Body of pancreas (tissue), 4 donors: ENCODE measurements at regions not wholly inside any gene's neighbourhood (a gene's known extent, or its start where the extent isn't known, plus 50 kb on each side); places are given as distances from the start of the nearest gene placed in this dataset.

Experiments used
- ATAC-seq: fragments of 150-250 bp; one replicate; pipeline ENCODE4 v1.9.1; 2016
- DNase-seq, 4 donors: peaks; one replicate each; pipeline ENCODE4 v3.0.0-alpha.2; 2019
- H3K27ac ChIP-seq, 4 donors: fragments of 200-600 bp; sonication (generic); 1 replicate in 3 of 4; 2 replicates in 1 of 4; pipeline versions ENCODE4 v1.5.1 to v1.6.1; 2016 to 2019; ENCODE audit warnings: mild to moderate bottlenecking in 1 of 4, mixed read lengths in 1 of 4, moderate library complexity in 1 of 4
- H3K27me3 ChIP-seq, 2 donors: fragments of 200-600 bp; sonication (generic); one replicate each; pipeline ENCODE4 v1.6.0; 2016; ENCODE audit warnings: mild to moderate bottlenecking in 1 of 2
- H3K36me3 ChIP-seq, 2 donors: fragments of 200-600 bp; sonication (generic); replicated peaks in 1 of 2; 2 replicates each; pipeline ENCODE4 v1.5.1; 2016; ENCODE audit warnings: low read depth in 2 of 2; ENCODE audit not compliant: insufficient read depth in 1 of 2
- H3K4me1 ChIP-seq: fragments of 200-600 bp; sonication (generic); one replicate; pipeline ENCODE4 v1.6.0; 2016
- H3K4me3 ChIP-seq, 2 donors: fragments of 200-600 bp; sonication (generic); 1 replicate in 1 of 2; 2 replicates in 1 of 2; pipeline ENCODE4 v1.5.1; 2016 to 2019
- H3K9me3 ChIP-seq, 3 donors: fragments of 200-600 bp; sonication (generic); 1 replicate in 2 of 3; 2 replicates in 1 of 3; pipeline ENCODE4 v1.5.1; 2016
- POLR2A ChIP-seq, 3 donors: fragments of 450-650 bp; IDR thresholded peaks; one replicate each; pipeline ENCODE4 v1.6.1; 2016; ENCODE audit warnings: antibody characterized with exemption in 3 of 3, mild to moderate bottlenecking in 2 of 3
- WGBS, 2 donors: methylation state at CpG; one replicate each; pipeline ENCODE4 v1.1.5; 2017; 5-methylcytosine and 5-hydroxymethylcytosine counted together
- intact Hi-C: fragments of 100-400 bp; cut with DNase I; formaldehyde crosslinking; loops from one replicate; pipeline ENCODE4 v1.15.1; 2023
- TF ChIP-seq, protein P1 (sequence below), 7 experiments: fragments of 450-650 bp in 4 of 7; fragments of 200-600 bp in 3 of 7; sonication (generic) in 3 of 7; IDR thresholded peaks; one replicate each; pipeline ENCODE4 v1.5.1; 2016 to 2019; ENCODE audit warnings: antibody characterized with exemption in 7 of 7

DNA sequence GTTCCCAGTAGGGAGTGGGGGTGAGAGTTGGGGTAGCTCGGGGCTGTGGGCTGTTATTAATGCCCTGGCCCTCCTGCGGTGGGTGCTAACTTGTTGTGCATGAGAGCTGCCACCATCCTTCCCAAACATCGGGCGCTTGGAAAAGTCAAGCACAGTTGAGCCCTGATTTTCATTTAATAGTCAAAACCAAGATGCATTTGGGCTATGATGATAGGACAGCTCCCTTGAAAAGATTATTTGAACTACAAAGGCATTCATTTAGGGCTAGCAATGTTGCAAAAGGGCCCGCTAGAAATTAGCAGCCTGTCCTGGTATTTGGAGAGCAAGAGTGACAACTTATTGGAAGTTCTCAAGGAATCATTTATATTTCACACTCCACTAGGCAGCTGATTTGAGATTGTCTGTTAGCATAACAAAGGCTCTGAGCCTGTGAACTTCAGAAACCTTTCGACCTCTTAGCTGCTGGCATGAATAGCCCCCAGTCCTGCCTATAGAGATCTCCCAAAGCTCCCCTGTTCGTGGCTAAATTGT is 128.2 kb upstream of the TMEM161B start:
- Histone ChIP-seq H3K4me1 (no peaks in the 10 kb centered on the region), H3K9me3 (no peaks in the 10 kb centered on the region), H3K4me3 (no peak overlapping the region), H3K36me3 (no peaks in the 10 kb centered on the region), H3K27me3 (no peaks in the 10 kb centered on the region), H3K27ac (no peak overlapping the region)
- WGBS, 2 donors: 39 to 43% methylated on average over 7 of the region's 7 CpGs
- intact Hi-C loops: no loop called here
- TF ChIP-seq POLR2A (IDR thresholded peaks at IDR 0.05): no peak
- TF ChIP-seq, protein P1, sequence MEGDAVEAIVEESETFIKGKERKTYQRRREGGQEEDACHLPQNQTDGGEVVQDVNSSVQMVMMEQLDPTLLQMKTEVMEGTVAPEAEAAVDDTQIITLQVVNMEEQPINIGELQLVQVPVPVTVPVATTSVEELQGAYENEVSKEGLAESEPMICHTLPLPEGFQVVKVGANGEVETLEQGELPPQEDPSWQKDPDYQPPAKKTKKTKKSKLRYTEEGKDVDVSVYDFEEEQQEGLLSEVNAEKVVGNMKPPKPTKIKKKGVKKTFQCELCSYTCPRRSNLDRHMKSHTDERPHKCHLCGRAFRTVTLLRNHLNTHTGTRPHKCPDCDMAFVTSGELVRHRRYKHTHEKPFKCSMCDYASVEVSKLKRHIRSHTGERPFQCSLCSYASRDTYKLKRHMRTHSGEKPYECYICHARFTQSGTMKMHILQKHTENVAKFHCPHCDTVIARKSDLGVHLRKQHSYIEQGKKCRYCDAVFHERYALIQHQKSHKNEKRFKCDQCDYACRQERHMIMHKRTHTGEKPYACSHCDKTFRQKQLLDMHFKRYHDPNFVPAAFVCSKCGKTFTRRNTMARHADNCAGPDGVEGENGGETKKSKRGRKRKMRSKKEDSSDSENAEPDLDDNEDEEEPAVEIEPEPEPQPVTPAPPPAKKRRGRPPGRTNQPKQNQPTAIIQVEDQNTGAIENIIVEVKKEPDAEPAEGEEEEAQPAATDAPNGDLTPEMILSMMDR (IDR thresholded peaks at IDR 0.05): no peak
- DNase-seq (no peak), ATAC-seq (no peak)

DNA sequence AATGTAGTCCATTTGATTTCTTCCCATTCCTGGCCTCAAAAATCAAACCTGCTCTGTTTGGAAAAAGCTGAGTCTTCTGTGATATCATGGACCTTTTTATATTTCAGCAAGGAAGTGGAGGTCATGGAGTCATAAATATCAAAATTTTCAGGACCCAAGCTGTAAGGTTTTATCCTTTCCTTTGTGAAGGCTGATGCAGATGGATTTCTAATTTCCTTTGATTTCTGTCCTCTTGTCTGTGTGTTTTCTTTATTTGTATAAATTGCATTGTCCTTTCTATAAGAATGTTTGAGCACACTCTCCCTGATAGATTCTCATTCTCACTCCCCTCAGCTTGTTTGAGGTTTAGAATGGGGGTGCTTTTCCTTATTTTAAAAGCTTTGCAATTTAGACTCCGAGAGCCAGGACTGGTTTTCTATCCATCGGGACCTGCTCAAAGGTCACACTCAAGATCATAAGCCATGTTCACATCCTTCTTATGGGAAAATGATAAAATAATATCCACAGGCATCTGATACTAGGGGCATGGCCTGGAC is 127.4 kb upstream of the TMEM161B start:
- no peak for ATAC-seq
- TF ChIP-seq, protein P1 (IDR thresholded peaks at IDR 0.05): no peak
- TF ChIP-seq POLR2A (IDR thresholded peaks at IDR 0.05): no peak
- no peak for DNase-seq
- intact Hi-C loops: no loop called here
- no peak overlapping the region for H3K27ac ChIP-seq
- no peaks in the 10 kb centered on the region for H3K27me3 ChIP-seq
- no peaks in the 10 kb centered on the region for H3K36me3 ChIP-seq
- H3K4me3 ChIP-seq: no peak overlapping the region
- H3K4me1 ChIP-seq: no peaks in the 10 kb centered on the region
- WGBS, 2 donors: 70 to 83% methylated on average over 2 of the region's 2 CpGs
- H3K9me3 ChIP-seq: no peaks in the 10 kb centered on the region

DNA sequence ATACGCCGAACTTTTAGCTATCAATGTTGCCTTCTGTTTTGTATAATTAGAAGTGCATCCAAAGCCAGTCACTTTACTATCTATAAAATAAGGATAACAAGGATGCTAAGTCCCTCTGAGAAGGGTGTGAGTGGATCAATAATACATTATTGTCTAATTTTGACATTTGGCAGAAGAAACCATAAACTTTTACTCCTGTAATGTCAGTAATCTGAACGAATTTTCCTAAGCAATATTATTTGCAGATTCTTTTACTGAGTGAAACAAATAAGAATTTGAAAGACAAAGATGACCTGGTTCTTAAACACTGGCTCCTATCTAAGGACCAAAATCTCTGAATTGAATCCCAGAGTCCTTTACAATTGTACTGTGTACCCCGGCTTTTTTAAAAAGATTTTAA is 126.6 kb upstream of the TMEM161B start:
- intact Hi-C loops: no loop called here
- Histone ChIP-seq H3K4me3 (no peak overlapping the region), H3K36me3 (no peaks in the 10 kb centered on the region), H3K4me1 (no peaks in the 10 kb centered on the region), H3K27ac (no peak overlapping the region), H3K27me3 (no peaks in the 10 kb centered on the region), H3K9me3 (no peaks in the 10 kb centered on the region)
- DNase-seq (no peak), ATAC-seq (no peak)
- no peak for TF ChIP-seq POLR2A (IDR thresholded peaks at IDR 0.05)
- TF ChIP-seq, protein P1 (IDR thresholded peaks at IDR 0.05): no peak
- 56 to 64% methylated on average over 4 of the region's 4 CpGs for WGBS, 2 donors

DNA sequence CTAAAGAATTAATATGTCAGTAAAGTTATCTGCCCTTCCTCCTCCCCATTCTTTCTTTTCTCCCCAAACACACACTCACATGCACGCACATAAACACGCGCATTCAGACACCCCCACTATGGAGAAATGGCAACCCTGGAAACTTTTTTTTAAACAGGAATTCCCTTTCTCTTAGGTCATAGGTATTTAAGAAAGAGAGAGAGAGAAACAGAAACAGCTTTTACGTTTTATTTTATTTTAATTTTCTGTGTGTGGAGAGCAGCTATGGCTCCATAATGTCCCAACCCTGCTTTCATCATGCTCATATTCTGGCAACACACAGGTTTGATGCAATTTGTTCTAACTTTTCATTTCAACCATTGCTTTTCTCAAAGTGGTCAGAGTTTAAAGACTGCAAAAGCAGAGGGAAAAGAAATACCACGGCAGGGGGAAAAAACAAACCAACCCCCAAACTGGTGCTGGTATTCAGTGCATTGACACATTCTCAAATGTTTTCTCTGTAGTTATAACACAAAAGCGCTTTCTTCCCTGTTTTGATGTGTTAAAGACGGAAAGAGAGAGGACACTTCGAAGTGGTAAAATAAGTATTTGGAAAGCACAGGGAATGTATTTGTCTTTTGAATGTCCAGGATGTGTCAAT is 126.0 kb upstream of the TMEM161B start:
- H3K27me3 ChIP-seq: no peaks in the 10 kb centered on the region
- H3K9me3 ChIP-seq: no peaks in the 10 kb centered on the region
- 37 to 45% methylated on average over 8 of the region's 8 CpGs for WGBS, 2 donors
- intact Hi-C loops: no loop called here
- no peak overlapping the region for H3K27ac ChIP-seq
- no peak for ATAC-seq
- H3K4me3 ChIP-seq: no peak overlapping the region
- no peaks in the 10 kb centered on the region for H3K36me3 ChIP-seq
- H3K4me1 ChIP-seq: no peaks in the 10 kb centered on the region
- no peak for TF ChIP-seq POLR2A (IDR thresholded peaks at IDR 0.05)
- DNase-seq: no peak

DNA sequence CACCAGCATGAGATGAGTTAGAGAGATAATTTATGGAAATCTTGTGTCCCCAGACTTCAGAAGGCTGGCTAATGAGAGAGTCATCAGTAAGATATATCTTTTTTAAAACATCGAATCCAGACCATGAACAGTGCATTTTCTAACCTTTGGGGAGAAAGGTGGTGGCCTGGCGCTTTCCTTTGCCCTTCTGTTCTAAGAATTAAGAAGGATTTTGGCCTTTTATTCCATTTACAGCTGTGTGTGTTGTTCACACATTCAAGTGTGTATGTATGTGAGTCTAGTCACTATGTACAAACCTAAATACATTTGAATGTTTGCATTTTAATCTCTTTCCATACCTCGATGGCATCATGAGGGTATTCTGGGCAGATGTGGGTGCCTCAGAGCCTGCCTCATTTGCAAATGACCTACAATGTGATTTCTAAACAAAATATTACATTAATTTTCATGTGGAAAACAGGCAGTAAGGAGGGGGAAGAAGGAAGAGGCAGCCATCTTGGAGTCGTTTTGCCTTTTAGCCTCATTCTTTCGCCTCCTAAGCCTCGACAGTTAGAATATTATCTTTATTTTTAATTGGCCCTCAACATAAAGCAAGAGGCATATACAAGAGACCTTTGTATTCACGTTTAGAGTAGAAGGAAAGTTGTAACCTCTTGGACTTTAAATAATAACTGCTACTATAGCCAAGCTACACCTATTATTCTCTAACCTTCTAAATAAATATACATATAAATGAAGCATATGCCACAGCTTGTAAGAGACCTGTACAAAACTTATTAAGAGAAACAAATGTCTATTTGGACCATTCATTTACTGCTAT is 125.3 kb upstream of the TMEM161B start:
- intact Hi-C loops: no loop called here
- ATAC-seq: no peak
- no peak overlapping the region for H3K27ac ChIP-seq
- 55 to 58% methylated on average over 7 of the region's 7 CpGs for WGBS, 2 donors
- TF ChIP-seq POLR2A (IDR thresholded peaks at IDR 0.05): no peak
- TF ChIP-seq, protein P1 (IDR thresholded peaks at IDR 0.05): no peak
- no peak overlapping the region for H3K4me3 ChIP-seq
- H3K27me3 ChIP-seq: no peaks in the 10 kb centered on the region
- H3K36me3 ChIP-seq: no peaks in the 10 kb centered on the region
- H3K4me1 ChIP-seq: no peaks in the 10 kb centered on the region
- DNase-seq: no peak
- no peaks in the 10 kb centered on the region for H3K9me3 ChIP-seq
